Panc1 (cell line): ENCODE measurements at regions not wholly inside any gene's neighbourhood (a gene's known extent, or its start where the extent isn't known, plus 50 kb on each side); places are given as distances from the start of the nearest gene placed in this dataset.

Experiments
- ATAC-seq: fragments of 200-7000 bp; cut with Tn5 transposase; 2 replicates; pipeline ENCODE4 v1.9.1; 2020; ENCODE audit warnings: mild to moderate bottlenecking, moderate library complexity
- BruUV-seq: library from RNA; stranded (reverse); fragments of 400-500 nt; replicated peaks from 2 replicates; lab custom pipeline; 2021; lab: Mats Ljungman, UMichigan
- CTCF ChIA-PET: fragments of 300-600 bp; sonication (Branson Sonifier 250); formaldehyde crosslinking; loops from one replicate; lab custom pipeline; 2022; ENCODE audit warnings: antibody characterized with exemption; lab: Charles Lee
- POLR2A ChIA-PET: fragments of 300-600 bp; sonication (Branson Sonifier 250); formaldehyde crosslinking; loops from one replicate; lab custom pipeline; 2022; ENCODE audit warnings: antibody characterized with exemption; lab: Charles Lee
- DNase-seq: peaks from one replicate; pipeline ENCODE4 v3.0.0-alpha.2; 2010; ENCODE audit warnings: low read depth, low spot score
- H3K27ac ChIP-seq: 2 replicates; pipeline ENCODE4 v1.5.1; 2011; ENCODE audit warnings: mild to moderate bottlenecking, low read length, inconsistent platforms
- H3K27me3 ChIP-seq: fragments of 200-500 bp; sonication (Bioruptor generic); 2 replicates; pipeline ENCODE4 v1.6.0; 2014; ENCODE audit warnings: low read length, inconsistent platforms; ENCODE audit not compliant: control insufficient read depth, insufficient read depth
- H3K36me3 ChIP-seq: fragments of 200-500 bp; sonication (Bioruptor generic); 2 replicates; pipeline ENCODE4 v1.5.1; 2014; ENCODE audit warnings: inconsistent platforms, mild to moderate bottlenecking, low read length, moderate library complexity; ENCODE audit not compliant: control insufficient read depth, insufficient read depth
- H3K4me1 ChIP-seq: 2 replicates; pipeline ENCODE4 v1.5.1; 2011; ENCODE audit warnings: inconsistent platforms, mild to moderate bottlenecking, low read length, moderate library complexity; ENCODE audit not compliant: control insufficient read depth, insufficient read depth
- H3K4me3 ChIP-seq, 2 experiments: 2 replicates each; pipeline ENCODE4 v1.5.1; 2011 to 2012; ENCODE audit warnings: low read depth in 2 of 2, low read length in 2 of 2, mild to moderate bottlenecking in 2 of 2, inconsistent platforms in 1 of 2, moderate library complexity in 1 of 2
- H3K9me3 ChIP-seq: fragments of 200-500 bp; sonication (Bioruptor generic); 2 replicates; pipeline ENCODE4 v1.5.1; 2014; ENCODE audit warnings: low read depth, mild to moderate bottlenecking, inconsistent platforms, low read length, moderate library complexity; ENCODE audit not compliant: control insufficient read depth, insufficient read depth
- POLR2AphosphoS5 ChIP-seq: IDR thresholded peaks from 2 replicates; pipeline ENCODE4 v1.6.1; 2012; ENCODE audit warnings: mild to moderate bottlenecking, low read depth, low read length, moderate library complexity
- SIN3A ChIP-seq: IDR thresholded peaks from 2 replicates; pipeline ENCODE4 v1.6.1; 2012; ENCODE audit warnings: low read depth, mild to moderate bottlenecking, low read length, moderate library complexity, borderline replicate concordance; ENCODE audit not compliant: insufficient read depth
- TCF7L2 ChIP-seq: IDR thresholded peaks from 2 replicates; pipeline ENCODE4 v1.6.1; 2011; ENCODE audit warnings: mild to moderate bottlenecking, low read depth, low read length, inconsistent platforms
- in situ Hi-C: cut with HindIII; loops from 2 replicates; pipeline ENCODE4 v1.10.0; 2016; ENCODE audit warnings: low sequenced_read_pairs, low pct_unique_long_range_greater_than_20kb
- intact Hi-C: fragments of 100-400 bp; cut with micrococcal nuclease; formaldehyde crosslinking; loops from one replicate; pipeline ENCODE4 v1.10.0; 2022; ENCODE audit not compliant: unreplicated experiment
- TF ChIP-seq, protein P1 (sequence below): fragments of 450-650 bp; IDR thresholded peaks from 2 replicates; pipeline ENCODE4 v1.5.1; 2017; ENCODE audit warnings: mild to moderate bottlenecking
- TF ChIP-seq, protein P2 (sequence below), 2 experiments: IDR thresholded peaks; 2 replicates each; pipeline ENCODE4 v1.6.1; 2011 to 2012; ENCODE audit warnings: low read depth in 2 of 2, control low read depth in 1 of 2, low read length in 1 of 2, mild to moderate bottlenecking in 1 of 2, moderate library complexity in 1 of 2; ENCODE audit not compliant: insufficient read depth in 1 of 2

DNA sequence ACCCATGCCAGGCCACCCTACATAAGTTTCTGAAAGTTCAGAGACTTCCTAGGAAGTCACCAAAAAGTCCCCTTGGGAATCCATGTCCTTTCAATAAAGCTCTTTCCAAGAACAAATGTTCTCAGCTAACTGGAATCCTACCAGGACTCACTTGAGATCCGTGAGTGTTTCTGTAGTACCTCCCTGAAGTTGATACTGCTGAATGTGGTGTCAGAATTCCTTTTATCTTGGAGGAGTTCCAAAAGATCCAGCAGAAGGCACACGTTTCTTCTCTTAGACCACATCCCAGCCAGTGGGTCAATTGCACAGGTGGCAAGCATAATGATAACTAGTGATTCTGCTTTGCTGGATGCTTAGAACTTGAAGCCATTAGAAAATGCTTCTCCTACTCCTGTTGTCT lies 689.7 kb upstream of the IGFBP3 start:
- BruUV-seq, result no TSS peak
- no peak for TF ChIP-seq SIN3A
- TF ChIP-seq, protein P1, sequence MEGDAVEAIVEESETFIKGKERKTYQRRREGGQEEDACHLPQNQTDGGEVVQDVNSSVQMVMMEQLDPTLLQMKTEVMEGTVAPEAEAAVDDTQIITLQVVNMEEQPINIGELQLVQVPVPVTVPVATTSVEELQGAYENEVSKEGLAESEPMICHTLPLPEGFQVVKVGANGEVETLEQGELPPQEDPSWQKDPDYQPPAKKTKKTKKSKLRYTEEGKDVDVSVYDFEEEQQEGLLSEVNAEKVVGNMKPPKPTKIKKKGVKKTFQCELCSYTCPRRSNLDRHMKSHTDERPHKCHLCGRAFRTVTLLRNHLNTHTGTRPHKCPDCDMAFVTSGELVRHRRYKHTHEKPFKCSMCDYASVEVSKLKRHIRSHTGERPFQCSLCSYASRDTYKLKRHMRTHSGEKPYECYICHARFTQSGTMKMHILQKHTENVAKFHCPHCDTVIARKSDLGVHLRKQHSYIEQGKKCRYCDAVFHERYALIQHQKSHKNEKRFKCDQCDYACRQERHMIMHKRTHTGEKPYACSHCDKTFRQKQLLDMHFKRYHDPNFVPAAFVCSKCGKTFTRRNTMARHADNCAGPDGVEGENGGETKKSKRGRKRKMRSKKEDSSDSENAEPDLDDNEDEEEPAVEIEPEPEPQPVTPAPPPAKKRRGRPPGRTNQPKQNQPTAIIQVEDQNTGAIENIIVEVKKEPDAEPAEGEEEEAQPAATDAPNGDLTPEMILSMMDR, result no peak
- TF ChIP-seq, protein P2, sequence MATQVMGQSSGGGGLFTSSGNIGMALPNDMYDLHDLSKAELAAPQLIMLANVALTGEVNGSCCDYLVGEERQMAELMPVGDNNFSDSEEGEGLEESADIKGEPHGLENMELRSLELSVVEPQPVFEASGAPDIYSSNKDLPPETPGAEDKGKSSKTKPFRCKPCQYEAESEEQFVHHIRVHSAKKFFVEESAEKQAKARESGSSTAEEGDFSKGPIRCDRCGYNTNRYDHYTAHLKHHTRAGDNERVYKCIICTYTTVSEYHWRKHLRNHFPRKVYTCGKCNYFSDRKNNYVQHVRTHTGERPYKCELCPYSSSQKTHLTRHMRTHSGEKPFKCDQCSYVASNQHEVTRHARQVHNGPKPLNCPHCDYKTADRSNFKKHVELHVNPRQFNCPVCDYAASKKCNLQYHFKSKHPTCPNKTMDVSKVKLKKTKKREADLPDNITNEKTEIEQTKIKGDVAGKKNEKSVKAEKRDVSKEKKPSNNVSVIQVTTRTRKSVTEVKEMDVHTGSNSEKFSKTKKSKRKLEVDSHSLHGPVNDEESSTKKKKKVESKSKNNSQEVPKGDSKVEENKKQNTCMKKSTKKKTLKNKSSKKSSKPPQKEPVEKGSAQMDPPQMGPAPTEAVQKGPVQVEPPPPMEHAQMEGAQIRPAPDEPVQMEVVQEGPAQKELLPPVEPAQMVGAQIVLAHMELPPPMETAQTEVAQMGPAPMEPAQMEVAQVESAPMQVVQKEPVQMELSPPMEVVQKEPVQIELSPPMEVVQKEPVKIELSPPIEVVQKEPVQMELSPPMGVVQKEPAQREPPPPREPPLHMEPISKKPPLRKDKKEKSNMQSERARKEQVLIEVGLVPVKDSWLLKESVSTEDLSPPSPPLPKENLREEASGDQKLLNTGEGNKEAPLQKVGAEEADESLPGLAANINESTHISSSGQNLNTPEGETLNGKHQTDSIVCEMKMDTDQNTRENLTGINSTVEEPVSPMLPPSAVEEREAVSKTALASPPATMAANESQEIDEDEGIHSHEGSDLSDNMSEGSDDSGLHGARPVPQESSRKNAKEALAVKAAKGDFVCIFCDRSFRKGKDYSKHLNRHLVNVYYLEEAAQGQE (IDR thresholded peaks at IDR 0.05; ENCODE audit: insufficient read depth in 1 of 2, low read depth in 2 of 2, low read length in 1 of 2), result no peak
- no peak for TF ChIP-seq TCF7L2
- TF ChIP-seq POLR2AphosphoS5, result no peak
- ATAC-seq (no peak), DNase-seq (no peak)
- H3K27me3 ChIP-seq, result no peaks in the 10 kb centered on the region
- ChIA-PET CTCF (no interaction called here), POLR2A (no interaction called here)
- in situ Hi-C loops, result no loop called here
- H3K36me3 ChIP-seq, result no peaks in the 10 kb centered on the region
- H3K9me3 ChIP-seq, result no peaks in the 10 kb centered on the region
- H3K4me1 ChIP-seq, result no peaks in the 10 kb centered on the region
- intact Hi-C loops, result no loop called here
- H3K4me3 ChIP-seq, result no peak overlapping the region
- no peak overlapping the region for H3K27ac ChIP-seq

DNA sequence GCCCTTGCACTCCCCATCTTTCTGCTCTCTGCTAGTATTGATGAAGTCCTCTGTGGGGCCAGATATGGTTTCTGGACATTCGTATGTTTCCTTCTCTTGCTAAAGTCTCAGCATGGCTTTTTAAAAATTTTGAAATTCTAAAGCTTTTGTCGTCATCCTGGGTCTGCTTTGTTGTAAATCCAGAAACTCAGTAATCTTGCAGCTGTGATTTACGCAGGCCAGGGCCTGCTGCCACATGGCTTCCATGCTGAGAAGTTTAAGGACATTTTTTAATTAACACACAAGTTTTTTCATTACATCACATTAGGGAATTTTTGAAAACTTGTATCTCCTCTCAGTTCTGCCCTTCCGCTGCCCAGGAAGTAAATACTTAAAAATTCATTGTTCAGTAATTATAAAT lies 686.1 kb upstream of the IGFBP3 start:
- CTCF ChIA-PET, result no interaction called here
- H3K27ac ChIP-seq, result no peak overlapping the region
- POLR2A ChIA-PET, result no interaction called here

More for the DNA sequence above, 686.1 kb upstream of the IGFBP3 start:
- Histone ChIP-seq H3K36me3 (no peaks in the 10 kb centered on the region), H3K4me1 (no peaks in the 10 kb centered on the region), H3K9me3 (no peaks in the 10 kb centered on the region), H3K27me3 (no peaks in the 10 kb centered on the region), H3K4me3 (no peak overlapping the region)
- BruUV-seq, result no TSS peak
- in situ Hi-C loops, result no loop called here
- intact Hi-C loops, result no loop called here
- ATAC-seq (no peak), DNase-seq (no peak)
- TF ChIP-seq, protein P1, result no peak
- TF ChIP-seq POLR2AphosphoS5 (no peak), SIN3A (no peak), TCF7L2 (no peak)
- TF ChIP-seq, protein P2 (IDR thresholded peaks at IDR 0.05; ENCODE audit: insufficient read depth in 1 of 2, low read depth in 2 of 2, low read length in 1 of 2), result no peak
